DOHH2 (cell line): ENCODE measurements at regions not wholly inside any gene's neighbourhood (a gene's known extent, or its start where the extent isn't known, plus 50 kb on each side); places are given as distances from the start of the nearest gene placed in this dataset.

ENCODE experiments used
- EZH2phosphoT487 ChIP-seq: fragments of 200-600 bp; sonication (generic); IDR thresholded peaks from 2 replicates; pipeline ENCODE4 v1.6.1; 2017; ENCODE audit warnings: borderline replicate concordance, mild to moderate bottlenecking, antibody characterized with exemption, low read length, moderate library complexity, mixed read lengths
- TF ChIP-seq, protein P1 (sequence below): fragments of 200-600 bp; sonication (generic); IDR thresholded peaks from one replicate; pipeline ENCODE4 v1.5.1; 2014; ENCODE audit warnings: antibody characterized with exemption, mild to moderate bottlenecking, low read depth, low read length; ENCODE audit not compliant: poor library complexity, severe bottlenecking

DNA sequence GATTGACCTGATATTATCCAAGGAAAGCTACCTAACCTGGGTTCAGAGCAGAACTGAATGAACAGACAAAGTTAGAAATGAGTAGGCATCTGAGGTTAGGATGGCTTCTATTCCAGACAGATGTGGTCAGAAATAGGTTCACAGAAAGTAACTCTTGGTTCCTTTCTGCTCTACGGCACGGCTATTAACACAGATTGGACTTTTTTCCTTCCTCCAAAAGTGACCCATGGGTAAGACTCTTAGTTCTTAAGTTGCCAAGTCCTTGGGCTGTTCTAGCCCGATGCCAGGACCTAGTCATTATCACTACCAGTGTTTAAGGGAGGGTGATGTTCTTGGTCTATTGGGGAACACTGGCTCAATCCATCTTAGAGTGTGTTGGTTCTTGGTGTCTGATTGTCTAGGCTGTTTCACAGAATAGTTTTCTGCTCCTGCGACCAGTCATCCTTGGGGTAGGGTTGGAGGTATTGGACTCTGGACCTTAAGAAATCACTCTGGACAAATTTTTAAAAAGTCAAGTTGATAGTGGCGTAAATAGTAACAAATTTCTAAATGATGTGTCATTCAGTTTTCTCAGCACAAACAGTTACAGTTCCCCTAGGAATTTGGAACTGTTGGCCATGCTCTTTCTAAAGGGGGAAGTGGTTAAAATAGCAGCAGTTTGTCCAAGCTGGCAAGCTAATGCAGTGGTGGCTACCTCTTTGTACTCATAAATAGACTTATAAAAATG lies 60.1 kb upstream of the MYCBP2 start:
- TF ChIP-seq, protein P1, sequence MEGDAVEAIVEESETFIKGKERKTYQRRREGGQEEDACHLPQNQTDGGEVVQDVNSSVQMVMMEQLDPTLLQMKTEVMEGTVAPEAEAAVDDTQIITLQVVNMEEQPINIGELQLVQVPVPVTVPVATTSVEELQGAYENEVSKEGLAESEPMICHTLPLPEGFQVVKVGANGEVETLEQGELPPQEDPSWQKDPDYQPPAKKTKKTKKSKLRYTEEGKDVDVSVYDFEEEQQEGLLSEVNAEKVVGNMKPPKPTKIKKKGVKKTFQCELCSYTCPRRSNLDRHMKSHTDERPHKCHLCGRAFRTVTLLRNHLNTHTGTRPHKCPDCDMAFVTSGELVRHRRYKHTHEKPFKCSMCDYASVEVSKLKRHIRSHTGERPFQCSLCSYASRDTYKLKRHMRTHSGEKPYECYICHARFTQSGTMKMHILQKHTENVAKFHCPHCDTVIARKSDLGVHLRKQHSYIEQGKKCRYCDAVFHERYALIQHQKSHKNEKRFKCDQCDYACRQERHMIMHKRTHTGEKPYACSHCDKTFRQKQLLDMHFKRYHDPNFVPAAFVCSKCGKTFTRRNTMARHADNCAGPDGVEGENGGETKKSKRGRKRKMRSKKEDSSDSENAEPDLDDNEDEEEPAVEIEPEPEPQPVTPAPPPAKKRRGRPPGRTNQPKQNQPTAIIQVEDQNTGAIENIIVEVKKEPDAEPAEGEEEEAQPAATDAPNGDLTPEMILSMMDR, result no peak
- no peak for TF ChIP-seq EZH2phosphoT487
